DMS114 treated with DMSO at 0.1 percent for 48 hours (cell line): ENCODE measurements at regions not wholly inside any gene's neighbourhood (a gene's known extent, or its start where the extent isn't known, plus 50 kb on each side); places are given as distances from the start of the nearest gene placed in this dataset.
"Not testable (repeated sequence)": the region's sequence is repeated elsewhere in the genome, so short reads cannot be mapped to it uniquely, and the experiment has no call there.

ENCODE experiments used
- DNase-seq: peaks from one replicate; lab custom pipeline; 2025; ENCODE audit not compliant: unreplicated experiment; lab: John Stamatoyannopoulos, UW

DNA sequence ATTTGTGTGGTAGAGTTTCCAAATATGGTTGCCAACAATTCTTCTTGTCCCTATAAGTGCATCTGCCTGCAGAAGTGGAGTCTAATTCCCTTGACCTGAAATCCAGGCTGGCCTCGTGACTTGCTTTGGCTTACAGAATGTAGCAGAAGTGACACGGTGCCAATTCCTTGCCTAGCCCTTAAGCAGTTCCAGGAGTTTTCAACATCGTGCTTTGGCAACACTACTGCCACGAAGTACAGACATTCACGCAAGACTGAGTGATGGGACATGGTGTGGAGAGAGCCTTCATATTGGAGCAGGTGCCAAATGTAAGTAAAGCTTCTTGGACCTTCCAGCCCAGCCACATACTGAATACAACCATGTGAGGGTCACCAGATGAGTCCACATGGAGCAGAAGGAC lies 92.9 kb upstream of the NEK6 start:
- DNase-seq, result no peak

DNA sequence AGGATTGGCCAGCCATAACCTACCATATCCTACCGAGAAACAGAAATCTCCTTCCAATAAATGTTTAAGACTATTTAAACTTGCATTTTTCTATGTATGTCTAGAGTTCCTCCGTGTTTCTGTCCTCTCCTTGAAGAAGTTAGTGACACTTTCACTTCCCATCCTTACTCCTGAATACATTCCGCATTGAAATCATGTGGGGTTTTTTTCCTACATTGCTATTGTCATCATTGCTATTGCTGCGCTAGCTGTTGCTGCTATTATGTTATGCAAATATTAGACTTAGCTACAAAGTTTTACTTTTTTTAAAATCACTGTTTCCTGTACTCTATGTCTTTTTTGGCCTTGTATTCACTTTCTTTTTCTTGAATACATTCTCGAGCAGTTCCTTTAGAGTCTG lies 83.3 kb upstream of the NEK6 start:
- no peak for DNase-seq

DNA sequence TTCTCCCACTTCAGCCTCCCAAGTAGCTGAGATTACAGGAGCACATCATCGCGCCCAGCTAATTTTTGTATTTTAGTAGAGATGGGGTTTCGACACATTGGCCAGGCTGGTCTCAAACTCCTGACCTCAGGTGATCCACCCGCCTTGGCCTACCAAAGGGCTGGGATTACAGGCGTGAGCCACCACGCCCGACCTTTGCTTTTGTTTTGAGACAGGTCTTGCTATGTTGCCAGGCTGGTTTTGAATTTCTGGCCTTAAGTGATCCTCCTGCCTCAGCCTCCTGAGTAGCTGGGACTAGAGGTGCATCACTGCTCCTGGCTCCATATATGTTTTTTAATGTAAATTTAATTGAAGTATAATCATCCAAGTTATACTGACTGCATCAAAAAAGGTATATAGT lies 80.2 kb upstream of the NEK6 start:
- not testable (repeated sequence) for DNase-seq

DNA sequence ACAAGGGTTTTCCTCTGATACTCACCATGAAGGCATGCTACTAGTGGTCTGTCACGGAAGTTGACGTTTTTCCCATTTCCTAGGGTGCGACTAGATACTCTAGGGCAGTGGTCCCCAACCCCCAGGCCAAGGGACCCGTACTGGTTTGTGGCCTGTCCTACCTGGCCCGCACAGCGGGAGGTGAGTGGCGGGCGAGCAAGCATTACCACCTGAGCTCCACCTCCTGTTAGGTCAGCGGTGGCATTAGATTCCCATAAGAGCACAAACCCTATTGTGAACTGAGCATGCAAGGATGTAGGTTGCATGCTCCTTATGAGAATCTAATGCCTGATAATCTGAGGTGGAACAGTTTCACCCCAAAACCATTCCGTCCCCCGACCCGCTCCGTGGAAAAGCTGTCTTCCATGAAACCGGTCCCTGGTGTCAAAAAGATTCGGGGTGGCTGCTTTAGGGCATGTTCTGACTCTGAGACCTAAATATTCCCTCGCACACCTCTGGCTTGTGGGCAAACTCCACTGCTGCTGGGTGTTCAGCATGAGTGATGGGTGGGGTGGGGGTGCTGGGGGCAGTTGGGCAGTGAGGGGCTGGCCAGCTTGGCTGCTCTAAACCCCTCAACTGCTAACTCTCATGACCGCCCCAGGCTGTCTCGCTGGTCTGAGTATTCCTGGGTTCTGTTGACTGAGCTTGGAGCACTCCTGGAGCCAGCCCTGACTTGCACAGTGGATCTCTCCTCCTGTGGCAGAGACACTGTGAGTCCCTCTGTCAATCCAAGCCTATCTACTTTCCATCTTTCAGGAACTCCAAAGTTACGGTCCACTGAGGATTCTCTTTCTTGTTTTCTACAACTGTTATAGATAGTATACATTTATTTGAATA lies 78.3 kb upstream of the NEK6 start:
- DNase-seq, result no peak

DNA sequence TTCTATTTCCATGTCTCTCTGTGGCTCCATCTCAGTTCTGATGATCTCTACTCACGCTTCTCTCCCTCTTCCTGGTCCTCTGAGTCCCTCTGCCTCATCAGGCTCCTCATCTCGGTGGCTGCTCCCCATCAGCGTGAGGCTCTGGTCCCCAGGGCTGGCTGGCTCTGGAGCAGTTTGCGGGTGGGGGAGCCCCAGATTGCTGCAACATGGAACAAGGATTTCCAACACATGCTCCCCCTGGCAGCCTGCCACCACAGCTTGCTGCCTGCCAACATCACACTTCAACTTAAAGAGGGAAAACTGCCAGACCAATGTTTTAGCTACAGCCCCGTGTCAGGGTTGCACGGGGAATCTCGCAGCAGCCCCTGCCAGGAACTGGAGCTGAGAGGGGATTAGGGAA lies 77.2 kb upstream of the NEK6 start:
- no peak for DNase-seq

DNA sequence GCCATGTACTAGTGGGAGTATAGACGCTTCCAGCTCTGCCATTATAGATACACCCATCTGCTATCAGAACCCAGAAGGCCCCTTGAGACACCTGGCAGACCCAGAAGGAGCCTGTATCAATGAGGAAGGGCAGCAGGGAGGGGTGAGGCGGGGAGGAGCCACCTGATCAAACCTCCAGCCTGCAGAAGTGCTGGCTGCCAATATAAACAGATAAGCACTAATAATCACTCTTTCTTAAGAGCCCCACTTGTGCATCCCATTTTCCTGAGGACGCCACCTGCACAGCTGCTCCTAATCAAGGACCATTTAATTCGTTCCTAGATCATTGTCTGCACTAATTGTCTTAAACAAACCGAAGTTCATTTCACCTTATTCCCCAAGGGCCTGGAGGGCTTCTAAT lies 75.0 kb upstream of the NEK6 start:
- no peak for DNase-seq

DNA sequence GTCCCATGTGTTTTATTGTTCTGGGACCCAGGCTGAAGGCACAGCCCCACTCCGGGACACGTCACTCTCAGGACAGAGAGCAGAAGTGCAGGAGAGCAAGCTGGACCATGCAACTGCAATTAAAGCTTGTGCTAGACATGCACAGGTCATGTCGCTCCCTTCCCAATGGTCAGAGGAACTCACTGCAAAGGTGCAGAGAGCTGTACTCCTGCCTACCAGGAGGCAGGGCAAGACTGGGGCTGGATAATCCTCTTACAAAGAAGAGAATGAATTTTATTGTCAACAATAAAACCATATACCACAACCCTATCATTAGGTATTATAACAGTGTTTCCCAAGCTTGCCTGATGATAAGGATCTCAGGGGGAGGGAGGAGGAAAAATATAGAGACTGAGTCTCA lies 74.0 kb upstream of the NEK6 start:
- no peak for DNase-seq

DNA sequence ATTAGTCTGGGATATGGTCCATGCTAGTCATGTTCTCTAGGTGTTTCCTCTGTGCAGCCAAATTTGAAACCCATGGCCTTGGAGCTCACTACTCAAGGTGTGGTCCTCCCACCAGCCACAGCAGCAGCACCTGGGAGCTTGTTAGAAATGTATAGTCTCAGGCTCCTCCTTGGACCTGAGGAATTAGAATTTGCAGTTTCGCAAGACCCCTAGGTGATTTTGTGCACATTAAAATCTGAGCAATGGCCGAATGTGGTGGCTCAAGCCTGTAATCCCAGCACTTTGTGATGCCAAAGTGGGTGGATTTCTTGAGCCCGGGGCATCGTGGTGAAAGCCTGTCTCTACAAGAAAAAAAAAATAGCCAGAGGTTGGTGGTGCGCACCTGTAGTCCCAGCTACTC lies 72.3 kb upstream of the NEK6 start:
- DNase-seq, result no peak

DNA sequence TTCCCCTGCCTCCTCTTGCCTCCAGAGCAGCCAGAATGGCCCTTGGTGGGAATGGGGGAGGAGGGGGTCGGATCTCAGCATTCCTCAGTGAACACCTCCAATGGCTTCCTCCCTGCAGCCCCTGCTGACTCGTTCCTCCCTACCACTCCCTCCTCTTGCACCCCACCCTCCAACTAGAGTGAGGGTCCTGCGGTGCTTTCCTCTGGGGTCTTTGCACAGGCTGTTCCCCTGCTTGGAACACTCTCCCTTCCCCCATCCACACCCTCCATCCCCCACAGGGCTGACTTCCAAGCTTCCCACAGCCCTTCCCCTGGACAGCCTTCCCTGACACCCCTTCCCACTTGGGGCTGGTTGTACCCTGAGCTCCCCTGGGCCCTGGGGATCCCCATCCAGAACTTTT lies 70.4 kb upstream of the NEK6 start:
- no peak for DNase-seq

DNA sequence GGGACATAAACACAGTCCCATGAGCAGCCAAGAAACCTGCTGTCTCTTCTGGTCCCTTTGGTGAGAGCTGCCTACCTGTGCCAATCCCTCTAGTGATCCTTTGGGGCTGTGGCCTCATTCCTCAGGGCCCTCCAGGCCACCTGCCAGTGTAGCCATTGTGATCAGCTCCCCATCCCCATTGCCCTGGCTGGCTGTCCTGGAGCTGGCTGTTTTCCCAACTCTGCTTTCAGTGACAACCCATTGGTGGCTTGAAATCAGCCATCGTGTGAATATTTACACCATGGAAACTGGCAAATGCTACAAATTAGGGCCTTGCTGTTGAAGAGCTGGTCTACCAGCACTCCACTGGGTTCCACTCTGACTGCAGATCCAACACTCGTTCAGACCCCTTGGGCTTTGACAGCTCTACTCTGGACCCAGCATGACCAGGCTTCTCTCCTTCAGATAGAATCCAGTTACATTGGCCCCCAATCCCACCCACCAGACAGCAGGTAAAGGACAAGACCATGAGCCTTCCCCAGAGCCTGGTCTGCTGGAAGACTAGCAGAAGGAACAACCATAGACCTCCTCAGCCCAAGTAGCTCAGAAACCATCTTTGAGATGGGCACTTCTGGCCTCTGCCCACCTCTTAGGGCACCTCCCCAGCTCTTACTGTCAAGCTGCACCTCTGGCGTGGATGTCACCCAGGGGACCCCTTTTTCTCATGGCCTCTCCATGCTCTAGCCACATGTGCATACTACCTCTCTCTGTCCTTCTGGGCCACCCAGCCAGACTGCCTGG lies 69.2 kb upstream of the NEK6 start:
- DNase-seq, result no peak

DNA sequence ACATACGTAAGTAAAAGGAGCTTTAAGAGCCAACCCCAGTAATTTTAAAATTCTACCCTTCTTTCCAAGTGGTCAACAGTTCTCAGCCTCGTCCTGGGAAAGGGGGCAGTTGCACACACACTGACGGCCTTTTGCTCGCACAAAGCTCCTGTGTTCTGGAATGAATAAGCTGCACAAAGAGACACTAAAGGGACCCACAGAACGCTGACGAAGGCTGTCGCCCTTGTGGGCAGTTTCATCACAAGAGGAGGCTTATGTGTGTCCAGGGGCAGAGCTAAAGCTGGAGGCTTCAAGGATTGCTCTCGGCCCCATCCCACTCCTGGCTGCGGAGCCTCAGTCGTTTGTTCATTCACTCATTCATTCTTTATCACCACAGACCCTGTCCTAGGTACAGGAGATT lies 67.0 kb upstream of the NEK6 start:
- no peak for DNase-seq

DNA sequence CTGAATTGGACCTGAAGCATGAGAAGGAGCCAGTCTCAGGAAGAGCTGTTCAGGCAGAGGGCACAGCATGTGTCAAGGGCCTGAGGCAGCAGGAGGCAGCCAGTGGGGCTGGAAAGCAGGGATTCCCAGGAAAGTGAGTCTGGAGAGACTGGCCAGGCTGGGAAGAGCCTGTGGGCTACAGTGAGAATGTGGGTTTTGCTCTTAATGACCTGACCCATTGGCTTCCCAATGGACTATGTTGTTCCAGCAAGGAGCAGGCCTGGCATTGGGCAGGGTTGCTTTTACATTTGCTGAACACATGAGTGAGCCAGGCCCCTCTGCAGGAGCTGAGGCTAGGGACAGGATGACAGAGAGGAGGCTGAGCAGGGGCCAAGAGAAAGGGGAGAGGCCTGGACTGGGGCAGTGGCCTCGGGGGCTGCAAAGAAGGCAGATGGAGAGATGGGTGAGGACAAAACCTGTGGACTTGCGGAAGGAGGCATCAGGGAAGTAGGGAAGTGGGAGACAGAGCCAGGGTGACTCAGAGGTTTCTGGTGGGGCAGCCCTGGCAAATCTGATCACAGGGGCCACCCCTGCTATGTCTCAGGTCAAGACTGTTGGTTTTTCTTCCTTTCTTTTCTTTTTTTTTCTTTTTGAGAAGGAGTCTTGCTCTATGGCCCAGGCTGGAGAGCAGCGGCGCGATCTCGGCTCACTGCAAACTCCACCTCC lies 65.9 kb upstream of the NEK6 start:
- no peak for DNase-seq

DNA sequence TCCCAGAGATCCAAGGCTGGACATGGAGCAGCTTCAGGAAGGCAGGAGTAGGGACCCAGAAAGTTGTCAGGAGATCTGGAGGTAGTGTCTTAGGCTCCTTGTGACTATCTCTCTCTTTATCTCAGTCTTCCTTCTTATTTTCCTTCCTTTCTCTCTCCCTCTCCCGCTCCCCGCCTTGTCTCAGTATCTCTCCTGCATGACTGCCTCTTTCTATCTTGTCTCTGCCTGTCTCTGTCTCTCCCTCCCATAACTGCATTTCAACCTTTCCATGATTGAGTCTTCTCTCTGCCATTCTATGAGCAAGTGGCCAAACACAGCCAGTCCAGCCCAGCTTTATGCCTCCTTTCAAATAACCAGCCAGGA lies 61.0 kb upstream of the NEK6 start:
- DNase-seq, result no peak

DNA sequence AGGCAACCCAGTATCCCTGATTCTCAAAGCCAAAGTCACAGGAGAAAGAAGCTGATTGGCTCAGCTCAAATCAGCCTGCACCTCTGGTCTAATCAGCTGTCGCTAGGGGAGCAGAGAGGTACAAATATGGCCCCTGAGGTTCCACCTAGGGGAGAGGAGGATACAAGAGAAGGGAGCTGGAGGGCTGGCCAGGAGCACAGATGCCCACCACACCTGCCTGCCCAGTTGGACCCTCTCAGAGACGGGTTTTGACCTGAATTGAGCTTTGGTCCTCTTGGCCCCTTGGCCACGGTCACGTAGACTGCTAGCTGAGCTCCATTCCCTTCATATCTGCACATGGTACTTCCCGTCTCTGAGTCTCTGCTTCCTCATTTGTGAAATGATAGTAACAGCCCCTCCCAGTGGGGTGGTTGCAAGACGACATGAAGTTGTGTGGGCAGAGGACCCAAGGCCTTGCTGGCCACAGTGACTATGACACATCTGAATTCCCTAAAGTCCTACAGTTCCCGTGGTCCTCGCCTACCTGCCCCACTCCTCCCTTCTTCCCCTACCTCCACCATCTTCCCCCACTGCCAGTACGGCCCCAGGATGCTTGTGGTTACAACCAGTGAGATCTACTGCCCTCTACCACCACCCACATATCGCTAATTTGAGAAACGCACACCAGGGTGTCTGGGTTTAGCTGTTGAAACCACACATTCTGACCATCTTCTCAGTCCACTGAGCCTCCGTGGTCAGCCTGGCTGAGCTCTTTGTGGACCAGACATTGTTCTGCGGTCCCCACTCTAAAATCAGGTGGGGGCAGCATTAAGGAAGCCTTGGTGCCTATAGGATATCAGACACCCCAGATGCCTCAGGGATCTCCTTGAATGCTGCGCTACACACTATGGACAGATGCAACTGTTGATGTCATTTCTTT lies 60.3 kb upstream of the NEK6 start:
- DNase-seq, result no peak

DNA sequence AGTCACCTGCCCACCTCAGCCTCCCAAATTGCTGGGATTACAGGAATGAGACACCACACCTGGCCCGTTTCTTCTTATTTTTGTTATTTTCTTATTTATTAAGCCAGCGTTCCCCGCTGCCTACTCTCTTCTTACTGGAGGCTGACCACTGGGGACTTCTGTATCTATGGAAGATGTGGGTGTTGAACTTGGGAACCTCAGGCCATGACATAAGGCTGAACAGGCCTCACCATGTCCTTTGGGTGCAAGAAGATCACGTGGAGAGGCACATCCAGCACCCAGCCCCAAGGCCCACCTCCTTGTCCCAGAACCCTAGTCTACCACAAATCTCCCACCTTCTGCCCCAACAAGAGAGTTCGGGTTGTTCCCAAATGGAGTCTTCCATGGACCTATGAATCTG lies 59.4 kb upstream of the NEK6 start:
- no peak for DNase-seq

DNA sequence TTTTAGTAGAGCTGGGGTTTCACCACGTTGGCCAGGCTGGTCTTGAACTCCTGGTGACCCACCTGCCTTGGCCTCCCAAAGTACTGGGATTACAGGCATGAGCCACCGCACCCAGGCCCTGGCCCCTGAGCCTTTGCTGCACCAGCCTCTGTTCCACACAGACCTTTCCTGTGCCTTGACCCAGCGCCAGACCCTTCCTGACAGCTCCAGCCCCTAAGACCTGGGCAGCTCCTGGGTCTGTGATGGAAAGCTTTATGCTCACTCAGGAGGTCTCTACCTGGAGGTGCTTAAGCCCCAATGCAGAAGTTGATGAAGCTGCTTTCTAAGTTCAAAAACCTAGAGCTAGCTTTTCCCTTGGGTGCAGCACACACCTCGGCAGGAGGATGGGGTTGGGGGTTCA lies 58.8 kb upstream of the NEK6 start:
- no peak for DNase-seq

DNA sequence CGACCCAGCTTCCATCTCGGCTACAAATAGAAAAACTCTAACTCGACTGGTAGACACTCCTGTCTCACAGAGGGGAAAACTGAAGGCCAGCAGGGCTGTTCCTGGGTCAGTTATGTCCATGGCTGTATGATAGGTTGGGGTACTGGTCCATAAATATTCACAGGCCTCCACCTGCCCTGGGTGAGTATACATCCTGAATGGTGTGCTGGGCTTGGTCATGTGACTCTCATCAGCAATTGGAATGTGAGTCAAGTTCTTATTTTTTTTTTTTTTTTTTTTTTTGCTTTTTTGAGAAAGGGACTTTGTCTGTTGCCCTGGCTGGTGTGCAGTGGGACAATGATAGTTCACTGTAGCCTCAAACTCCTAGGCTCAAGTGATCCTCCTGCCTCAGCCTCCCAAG lies 58.3 kb upstream of the NEK6 start:
- DNase-seq, result no peak

DNA sequence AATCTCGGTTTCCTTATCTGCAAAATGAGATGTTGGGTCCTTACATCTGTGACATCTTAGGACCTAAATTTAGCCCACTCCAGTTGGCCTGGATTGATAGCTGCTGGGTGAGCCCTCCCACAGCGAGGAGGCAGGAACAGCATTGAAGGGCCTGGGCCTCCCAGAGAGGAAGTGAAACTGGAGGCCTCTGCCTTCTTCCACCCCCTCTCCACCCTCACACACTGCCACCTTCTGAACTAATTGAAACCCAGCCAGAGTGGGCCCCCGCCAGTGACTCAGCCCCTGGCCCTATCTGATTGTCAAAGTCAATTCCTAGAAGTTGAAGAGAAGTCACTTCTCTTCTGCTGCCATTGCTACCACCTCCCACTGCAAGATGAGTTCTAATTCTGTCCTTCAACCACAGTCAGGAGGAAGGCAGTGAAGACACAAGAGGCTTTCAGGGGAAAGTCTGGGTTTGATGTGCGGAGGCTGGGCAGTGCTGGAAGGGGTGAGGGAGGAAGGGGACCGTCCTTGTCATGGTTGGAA lies 55.2 kb upstream of the NEK6 start:
- no peak for DNase-seq

DNA sequence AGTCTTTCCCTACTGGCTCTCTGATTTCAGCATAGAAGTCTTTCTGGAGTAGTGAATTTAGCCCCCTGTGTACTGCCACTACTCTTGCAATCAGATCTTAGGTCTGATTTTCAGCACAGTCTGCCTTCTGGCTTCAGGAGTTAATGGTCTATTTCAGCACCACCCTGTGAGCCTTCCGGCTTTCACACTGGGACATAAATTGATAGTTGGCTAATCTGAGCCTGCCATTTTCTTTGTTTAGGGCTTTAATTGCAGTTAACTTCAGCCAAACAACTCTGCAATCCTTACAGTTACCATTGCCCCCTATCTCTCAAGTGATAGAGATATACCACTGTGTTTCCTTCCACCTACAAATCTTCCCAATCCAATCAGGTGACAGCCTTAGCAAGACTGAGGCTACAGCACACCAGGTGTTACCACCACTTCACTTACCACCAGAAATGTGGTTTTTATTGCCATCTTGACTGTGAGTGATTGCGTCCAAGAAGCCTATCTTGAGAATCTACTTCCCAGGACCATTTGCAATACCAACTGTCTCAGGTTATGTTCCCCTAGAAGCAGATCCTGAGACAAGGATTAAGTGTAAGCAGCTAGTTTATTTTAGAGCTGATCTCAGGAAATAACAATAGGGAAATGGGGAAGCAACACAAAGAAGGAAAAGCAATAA lies 51.9 kb upstream of the NEK6 start:
- DNase-seq, result no peak

DNA sequence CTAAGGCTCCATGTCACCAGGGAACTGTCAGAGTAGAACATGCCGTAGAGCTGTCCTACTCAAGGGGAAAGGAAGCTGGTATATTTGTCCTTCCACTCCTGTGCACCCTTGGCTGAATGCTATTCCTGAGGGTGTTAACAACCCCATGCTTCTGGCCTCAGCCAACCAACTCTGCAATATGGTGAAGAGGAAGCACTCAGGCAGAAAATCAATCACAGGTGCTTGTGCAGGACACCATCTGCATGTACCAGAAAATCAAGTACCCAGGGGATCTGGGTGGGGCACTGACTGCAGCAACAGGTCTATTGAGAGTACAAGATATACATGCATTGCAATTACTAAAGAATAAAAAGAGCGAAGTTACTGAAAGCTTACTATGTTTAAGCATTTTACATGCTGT lies 51.4 kb upstream of the NEK6 start:
- no peak for DNase-seq
